HuH-7.5 (cell line): ENCODE measurements at regions not wholly inside any gene's neighbourhood (a gene's known extent, or its start where the extent isn't known, plus 50 kb on each side); places are given as distances from the start of the nearest gene placed in this dataset.

Experiments
- DNase-seq: peaks from one replicate; pipeline ENCODE4 v3.0.0; 2011; ENCODE audit warnings: low spot score

- DNase-seq: no peak
Observed at GRCh38 chr1:112788054-112788453, 72.9 kb upstream of the PPM1J start.

DNA sequence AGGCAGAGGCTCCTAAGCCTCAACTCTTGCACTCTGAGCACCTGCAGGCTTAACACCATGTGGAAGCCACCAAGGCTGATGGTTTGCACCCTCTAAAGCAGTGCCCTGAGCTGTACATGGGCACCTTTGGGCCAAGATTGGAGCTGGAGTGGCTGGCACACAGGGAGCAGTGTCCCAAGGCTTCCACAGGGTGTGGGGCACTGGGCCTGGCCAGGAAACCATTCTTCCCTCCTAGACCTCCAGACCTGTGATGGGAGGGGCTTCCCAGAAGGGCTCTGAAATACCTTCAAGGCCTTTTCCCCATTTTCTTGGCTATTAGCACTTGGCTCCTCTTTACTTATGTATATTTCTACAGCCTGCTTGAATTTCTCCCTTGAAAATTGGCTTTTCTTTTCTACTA lies 67.9 kb upstream of the PPM1J start:
- DNase-seq: no peak

DNA sequence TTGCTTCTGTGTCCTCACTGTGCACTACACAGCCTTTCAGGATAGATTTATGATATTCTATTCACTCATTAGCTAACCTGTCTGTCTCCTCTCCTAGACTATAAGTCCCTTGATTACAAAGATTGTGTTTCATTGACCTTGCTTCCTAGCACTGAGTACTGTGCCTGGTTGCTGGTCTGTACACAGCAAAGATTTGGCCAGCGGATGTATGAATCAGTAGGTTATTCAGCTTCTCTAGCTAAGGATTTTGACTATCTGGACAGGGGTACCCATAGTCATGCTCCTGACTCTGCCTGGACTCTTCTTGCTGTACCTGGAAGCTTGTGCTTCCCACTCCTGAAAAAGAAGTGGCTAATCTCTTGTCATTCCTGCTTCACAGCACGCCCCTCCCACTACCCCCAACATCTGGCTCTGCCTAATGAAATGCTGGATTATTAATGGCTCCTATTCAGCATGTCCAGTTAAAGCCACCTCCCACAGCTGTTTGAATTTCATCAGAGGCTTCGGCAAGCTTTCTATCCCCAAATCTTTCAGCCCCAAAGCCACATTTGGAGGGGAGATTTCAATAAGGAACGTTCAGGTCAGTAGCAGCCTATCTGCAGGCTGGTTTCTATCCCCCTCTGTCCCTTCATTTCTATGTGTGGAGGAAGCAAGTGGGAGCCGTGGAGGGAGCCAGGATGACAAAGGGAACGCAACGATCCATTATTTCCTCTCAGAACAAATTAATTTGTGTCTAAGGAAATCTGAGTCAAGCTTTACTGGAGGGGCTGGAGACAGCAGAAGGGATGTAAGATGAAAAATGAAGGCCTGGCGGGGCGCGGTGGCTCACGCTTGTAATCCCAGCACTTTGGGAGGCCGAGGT lies 64.8 kb upstream of the PPM1J start:
- DNase-seq: no peak

- DNase-seq: no peak
Observed at GRCh38 chr1:112778137-112778536, 63.0 kb upstream of the PPM1J start.

- no peak for DNase-seq
Observed at GRCh38 chr1:112776688-112777087, 61.6 kb upstream of the PPM1J start.

GRCh38 chr1:112772781-112773180 lies 57.6 kb upstream of the PPM1J start:
- DNase-seq: no peak

GRCh38 chr1:112770724-112771123 lies 55.6 kb upstream of the PPM1J start:
- no peak for DNase-seq

DNA sequence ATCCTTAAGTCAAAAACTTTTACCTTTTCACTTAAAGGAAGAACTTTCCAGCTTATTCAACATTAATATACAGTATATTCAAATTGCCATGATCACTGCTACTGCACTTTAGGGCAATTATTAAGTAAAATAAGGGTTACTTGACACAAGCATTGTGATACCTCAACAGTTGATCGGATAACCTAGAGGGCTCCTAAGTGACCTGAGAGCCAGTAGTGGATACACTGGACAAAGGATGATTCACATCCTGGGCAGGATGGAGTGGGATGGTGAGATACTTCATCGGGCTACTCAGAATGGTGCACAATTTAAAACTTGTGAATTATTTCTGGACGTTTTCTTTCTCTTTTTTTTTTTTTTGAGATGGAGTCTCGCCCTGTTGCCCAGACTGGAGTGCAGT lies 54.5 kb upstream of the PPM1J start:
- no peak for DNase-seq

DNA sequence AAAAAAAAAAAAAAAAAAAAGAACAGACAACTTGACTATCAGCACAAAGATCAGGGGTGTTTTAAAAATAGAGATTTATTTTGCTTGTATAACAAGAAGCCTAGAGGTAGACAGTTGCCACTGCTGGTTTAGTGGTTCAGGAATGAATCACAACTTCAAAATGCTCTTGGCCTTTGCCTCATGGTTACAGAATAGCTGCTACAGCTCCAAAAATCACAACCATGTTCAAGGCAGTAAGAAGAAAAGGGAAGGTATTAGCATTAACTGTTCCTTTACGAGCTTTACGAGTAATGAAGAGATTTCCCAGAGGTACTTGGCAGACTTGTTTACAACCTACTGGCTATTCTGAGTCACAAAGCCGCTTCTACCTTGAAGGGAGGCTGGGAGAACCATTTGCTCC lies 52.5 kb upstream of the PPM1J start:
- no peak for DNase-seq
